PFSK-1 (cell line): ENCODE measurements at regions not wholly inside any gene's neighbourhood (a gene's known extent, or its start where the extent isn't known, plus 50 kb on each side); places are given as distances from the start of the nearest gene placed in this dataset.

Experiments
- POLR2AphosphoS5 ChIP-seq: IDR thresholded peaks from 2 replicates; pipeline ENCODE4 v1.6.1; 2012; ENCODE audit warnings: low read depth, mild to moderate bottlenecking, control low read depth, low read length, moderate library complexity
- REST ChIP-seq, 2 experiments: IDR thresholded peaks; 2 replicates each; pipeline versions ENCODE4 v1.6.1 to v1.8.0; 2011 to 2012; ENCODE audit warnings: low read depth in 2 of 2, low read length in 2 of 2, control low read depth in 1 of 2, inconsistent platforms in 1 of 2, mild to moderate bottlenecking in 1 of 2, moderate library complexity in 1 of 2; ENCODE audit not compliant: insufficient read depth in 1 of 2
- SIN3A ChIP-seq: IDR thresholded peaks from 2 replicates; pipeline ENCODE4 v1.6.1; 2012; ENCODE audit warnings: mild to moderate bottlenecking, low read length, moderate library complexity, borderline replicate concordance; ENCODE audit not compliant: insufficient read depth
- TAF1 ChIP-seq: IDR thresholded peaks from 2 replicates; pipeline ENCODE4 v1.6.1; 2012; ENCODE audit warnings: low read length, control low read depth, borderline replicate concordance; ENCODE audit not compliant: insufficient read depth

DNA sequence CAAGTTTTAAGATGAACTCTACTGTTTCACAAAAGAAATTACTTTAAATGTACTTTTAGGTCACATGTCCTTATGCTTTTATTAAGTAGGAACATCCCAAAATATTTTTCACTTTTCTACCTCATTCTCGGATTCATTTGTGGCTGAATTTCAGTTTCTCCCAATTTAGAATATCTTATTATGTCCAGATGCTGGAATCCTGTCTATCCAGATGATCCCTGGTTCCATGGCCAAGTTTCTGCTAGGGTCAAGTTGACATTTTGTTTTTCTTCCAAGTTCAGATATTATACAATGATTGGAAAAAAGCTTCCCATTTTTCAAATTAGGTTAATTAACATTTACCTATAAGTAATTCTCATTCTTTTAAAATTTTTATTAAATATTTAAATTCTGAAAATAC is 181.8 kb upstream of the SLC16A7 start:
- TF ChIP-seq SIN3A (no peak), POLR2AphosphoS5 (no peak), REST (IDR thresholded peaks at IDR 0.05; ENCODE audit: insufficient read depth in 1 of 2, low read depth in 2 of 2, low read length in 2 of 2) (no peak), TAF1 (no peak)
